ENCODE measurements at regions not wholly inside any gene's neighbourhood (a gene's known extent, or its start where the extent isn't known, plus 50 kb on each side); places are given as distances from the start of the nearest gene placed in this dataset.

DNA sequence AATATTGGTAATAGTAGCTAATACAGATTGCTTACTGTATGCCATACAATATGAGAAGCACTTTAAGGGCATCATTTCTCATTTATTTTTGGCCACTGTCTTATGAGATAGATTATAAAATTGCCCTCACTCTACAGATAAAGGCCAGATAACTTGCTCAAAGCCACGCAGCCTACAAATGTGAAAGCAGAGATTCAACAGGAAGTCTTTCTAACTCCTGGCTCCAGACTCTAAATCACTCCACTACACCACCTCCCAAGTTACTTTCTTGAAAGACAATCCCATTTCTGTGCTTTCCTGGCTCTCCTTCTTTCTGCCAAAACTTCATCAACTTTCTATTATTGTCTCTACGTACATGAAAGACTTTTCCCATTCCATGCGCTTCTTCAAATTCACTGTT lies 194.7 kb downstream of the FBXO8 start (continued):
- TF ChIP-seq JUND (IDR thresholded peaks at IDR 0.05; ENCODE audit: low read length) (no peak), TCF12 (IDR thresholded peaks at IDR 0.05; ENCODE audit: low read depth, low read length) (no peak), POU5F1 (IDR thresholded peaks at IDR 0.05; ENCODE audit: low read depth, low read length) (no peak), EZH2 (IDR thresholded peaks at IDR 0.05; ENCODE audit: low read depth, low read length, severe bottlenecking) (no peak), SUZ12 (IDR thresholded peaks at IDR 0.05; ENCODE audit: low read length) (no peak), CHD2 (IDR thresholded peaks at IDR 0.05; ENCODE audit: low read length) (no peak), RFX5 (IDR thresholded peaks at IDR 0.05; ENCODE audit: borderline replicate concordance, low read depth, low read length) (no peak), MAFK (IDR thresholded peaks at IDR 0.05; ENCODE audit: low read depth, low read length) (no peak), TAF1 (IDR thresholded peaks at IDR 0.05; ENCODE audit: low read depth, low read length) (no peak), SIRT6 (IDR thresholded peaks at IDR 0.05; ENCODE audit: low read length) (no peak), TBP (IDR thresholded peaks at IDR 0.05; ENCODE audit: low read depth, low read length) (no peak), CBX8 (IDR thresholded peaks at IDR 0.05; ENCODE audit: borderline replicate concordance, low read depth, low read length) (no peak)
- TF ChIP-seq, protein P1, sequence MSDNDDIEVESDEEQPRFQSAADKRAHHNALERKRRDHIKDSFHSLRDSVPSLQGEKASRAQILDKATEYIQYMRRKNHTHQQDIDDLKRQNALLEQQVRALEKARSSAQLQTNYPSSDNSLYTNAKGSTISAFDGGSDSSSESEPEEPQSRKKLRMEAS (IDR thresholded peaks at IDR 0.05) = no peak
- TF ChIP-seq, protein P2, sequence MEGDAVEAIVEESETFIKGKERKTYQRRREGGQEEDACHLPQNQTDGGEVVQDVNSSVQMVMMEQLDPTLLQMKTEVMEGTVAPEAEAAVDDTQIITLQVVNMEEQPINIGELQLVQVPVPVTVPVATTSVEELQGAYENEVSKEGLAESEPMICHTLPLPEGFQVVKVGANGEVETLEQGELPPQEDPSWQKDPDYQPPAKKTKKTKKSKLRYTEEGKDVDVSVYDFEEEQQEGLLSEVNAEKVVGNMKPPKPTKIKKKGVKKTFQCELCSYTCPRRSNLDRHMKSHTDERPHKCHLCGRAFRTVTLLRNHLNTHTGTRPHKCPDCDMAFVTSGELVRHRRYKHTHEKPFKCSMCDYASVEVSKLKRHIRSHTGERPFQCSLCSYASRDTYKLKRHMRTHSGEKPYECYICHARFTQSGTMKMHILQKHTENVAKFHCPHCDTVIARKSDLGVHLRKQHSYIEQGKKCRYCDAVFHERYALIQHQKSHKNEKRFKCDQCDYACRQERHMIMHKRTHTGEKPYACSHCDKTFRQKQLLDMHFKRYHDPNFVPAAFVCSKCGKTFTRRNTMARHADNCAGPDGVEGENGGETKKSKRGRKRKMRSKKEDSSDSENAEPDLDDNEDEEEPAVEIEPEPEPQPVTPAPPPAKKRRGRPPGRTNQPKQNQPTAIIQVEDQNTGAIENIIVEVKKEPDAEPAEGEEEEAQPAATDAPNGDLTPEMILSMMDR (IDR thresholded peaks at IDR 0.05; ENCODE audit: control extremely low read depth in 1 of 3, insufficient read depth in 1 of 3, low read depth in 1 of 3, low read length in 3 of 3) = no peak
